HS-5 (cell line): ENCODE measurements at regions not wholly inside any gene's neighbourhood (a gene's known extent, or its start where the extent isn't known, plus 50 kb on each side); places are given as distances from the start of the nearest gene placed in this dataset.

Source experiments
- DNase-seq: peaks from one replicate; pipeline ENCODE4 v3.0.0-alpha.2; 2012; ENCODE audit warnings: low read depth

DNA sequence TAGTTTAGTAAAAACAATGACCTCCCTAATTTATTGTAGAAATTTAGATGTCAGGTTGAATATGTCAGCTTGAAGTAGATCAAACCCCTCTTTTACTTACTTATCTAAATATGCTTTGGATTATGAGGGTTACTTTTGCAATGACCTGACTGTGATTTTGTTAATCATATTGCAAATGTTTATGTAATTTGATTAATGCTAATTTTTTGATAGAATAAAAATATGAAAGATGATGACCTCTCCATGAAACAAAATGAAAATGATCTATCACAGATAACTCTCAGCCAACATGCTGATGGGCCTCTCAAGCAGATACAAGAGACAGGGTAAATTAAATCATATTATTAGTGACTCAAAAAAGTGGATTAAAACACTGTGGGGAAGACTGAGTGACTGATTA is 131.0 kb downstream of the CEP57L1 start:
- DNase-seq: no peak

DNA sequence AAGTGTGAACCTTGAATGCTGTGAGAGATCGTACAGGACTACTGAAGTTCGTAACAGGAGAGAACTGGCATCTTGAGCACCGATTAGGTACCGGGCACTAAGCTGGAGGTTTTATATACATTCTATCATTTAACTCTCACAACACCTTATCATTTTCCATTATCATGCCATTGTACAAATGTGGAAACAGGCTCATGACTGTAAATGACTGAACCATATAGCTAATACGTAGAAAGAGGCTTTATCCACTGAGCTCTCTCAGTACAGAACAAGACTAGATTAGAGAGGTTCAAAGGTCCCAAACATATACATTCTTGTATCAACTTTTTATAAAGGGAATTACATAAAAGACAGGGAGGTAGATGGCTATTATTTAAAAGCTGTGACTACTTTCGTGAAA is 130.6 kb downstream of the CEP57L1 start:
- no peak for DNase-seq

DNA sequence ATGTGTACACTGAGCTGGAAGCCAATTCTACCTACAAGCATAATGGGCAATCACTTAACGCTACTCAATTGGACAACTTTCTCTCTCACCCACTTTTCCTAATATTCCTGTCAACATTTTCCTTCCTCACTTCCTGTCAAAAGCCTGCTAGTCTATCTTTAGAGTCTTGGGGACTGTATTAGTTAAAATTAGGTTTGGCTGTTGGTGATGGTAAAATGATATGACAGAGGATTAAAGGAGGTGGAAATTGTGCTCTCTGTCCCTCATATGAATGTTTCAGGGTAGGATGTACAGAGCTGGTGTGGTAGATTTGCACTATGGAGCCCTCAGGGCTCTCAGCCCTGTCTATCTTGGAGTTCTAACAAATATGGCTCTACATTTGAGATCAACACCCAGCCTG is 129.7 kb downstream of the CEP57L1 start:
- no peak for DNase-seq

DNA sequence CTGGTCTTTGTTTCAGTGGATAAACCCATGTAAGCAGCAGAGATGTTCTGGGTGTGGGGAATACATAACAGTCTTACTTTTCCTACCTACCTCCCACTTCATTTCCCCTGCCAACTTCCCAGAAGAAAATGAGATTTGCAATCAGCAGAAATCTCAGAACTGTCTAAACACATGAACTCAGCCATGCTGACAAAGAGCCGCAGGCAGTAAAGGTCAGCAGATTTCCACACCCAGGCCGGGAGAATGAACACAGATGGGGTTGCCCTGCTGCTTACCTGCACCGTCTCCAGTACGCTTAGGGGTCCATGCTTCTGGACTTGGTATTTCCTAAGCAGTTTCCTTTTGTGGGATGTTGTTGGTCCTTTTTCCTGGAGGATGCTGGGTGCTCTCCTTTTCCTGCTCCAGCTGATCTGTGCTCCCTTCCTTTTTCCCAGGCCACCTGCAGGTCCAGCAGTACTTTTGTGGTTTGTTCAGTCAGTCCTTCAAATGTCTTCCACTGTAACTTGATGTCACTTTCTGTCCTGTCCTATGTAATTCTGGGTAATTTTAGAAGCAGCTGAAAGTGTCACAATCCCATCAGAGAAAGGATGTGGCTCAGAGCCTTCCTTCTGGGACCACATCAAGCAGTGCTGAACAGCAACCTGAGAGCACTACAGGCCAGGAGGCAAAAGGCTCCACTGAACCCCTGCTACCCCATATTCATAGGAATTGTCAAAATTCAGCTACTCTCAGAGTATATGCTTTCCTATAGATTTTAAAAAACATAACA is 129.0 kb downstream of the CEP57L1 start:
- no peak for DNase-seq

DNA sequence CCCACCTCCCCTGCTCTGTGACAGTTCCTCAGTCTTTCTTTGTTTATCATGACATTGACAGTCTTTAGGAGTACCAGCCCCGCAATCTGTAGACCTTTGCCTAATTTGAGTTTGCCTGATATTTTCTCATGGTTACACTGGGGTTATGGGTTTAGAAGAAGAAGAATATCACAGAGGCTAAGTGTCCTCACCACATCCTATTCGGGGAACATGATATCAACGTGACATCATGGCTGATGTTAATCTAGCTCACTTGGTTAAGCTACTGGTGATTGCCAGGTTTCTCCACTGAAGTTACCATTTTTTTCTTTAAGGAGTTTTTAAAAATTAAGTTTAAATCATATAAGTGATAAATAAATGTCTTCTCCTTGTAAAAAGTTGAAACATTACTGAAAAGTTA is 127.5 kb downstream of the CEP57L1 start:
- no peak for DNase-seq

DNA sequence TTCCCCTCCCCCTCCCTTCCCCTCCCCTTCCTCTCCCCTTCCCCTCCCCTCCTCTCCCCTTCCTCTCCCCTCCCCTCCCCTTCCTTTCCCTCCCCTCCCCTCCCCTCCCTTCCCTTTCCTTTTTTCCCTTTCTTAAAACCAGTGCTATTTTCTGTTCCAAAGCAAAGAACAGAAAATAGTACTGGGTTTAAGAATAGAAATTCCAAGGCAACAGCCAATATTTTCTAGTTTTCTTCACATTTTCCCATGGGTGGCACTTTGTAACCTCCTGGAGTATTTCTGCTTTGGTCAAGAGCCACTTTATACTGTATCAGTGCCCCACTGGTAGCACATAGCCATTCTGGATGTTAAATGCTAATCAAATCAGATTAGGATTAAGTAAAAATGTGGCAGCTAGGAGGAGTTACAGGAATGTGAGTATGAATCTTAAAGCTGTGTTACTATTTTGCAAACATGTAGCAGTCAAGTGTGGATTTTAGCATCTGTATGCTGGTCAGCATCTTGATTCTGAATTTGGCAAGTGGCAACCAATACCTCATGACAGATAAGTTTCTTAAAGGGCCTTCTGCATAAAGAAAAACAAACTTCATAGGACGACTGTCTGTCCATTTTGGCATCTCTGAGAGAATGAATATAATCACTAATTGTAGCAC is 126.4 kb downstream of the CEP57L1 start:
- DNase-seq: no peak
